GM23248 (cell line): ENCODE measurements at regions not wholly inside any gene's neighbourhood (a gene's known extent, or its start where the extent isn't known, plus 50 kb on each side); places are given as distances from the start of the nearest gene placed in this dataset.

Experiments used
- DNase-seq: peaks from one replicate; pipeline ENCODE4 v3.0.0-alpha.2; 2015
- H2AFZ ChIP-seq: fragments of 200-600 bp; sonication (generic); 2 replicates; pipeline ENCODE4 v1.6.1; 2016; ENCODE audit warnings: antibody characterized with exemption
- H3F3A ChIP-seq: fragments of 200-600 bp; sonication (generic); 2 replicates; pipeline ENCODE4 v1.6.1; 2016; ENCODE audit warnings: mild to moderate bottlenecking, antibody characterized with exemption, mixed run types; ENCODE audit not compliant: insufficient read depth
- H3K27ac ChIP-seq: fragments of 200-600 bp; sonication (generic); 2 replicates; pipeline ENCODE4 v1.5.1; 2016; ENCODE audit warnings: mild to moderate bottlenecking
- H3K27me3 ChIP-seq: fragments of 200-600 bp; sonication (generic); replicated peaks from 2 replicates; pipeline ENCODE4 v1.6.1; 2016; ENCODE audit warnings: mild to moderate bottlenecking; ENCODE audit not compliant: insufficient read depth
- H3K36me3 ChIP-seq: fragments of 200-600 bp; sonication (generic); 2 replicates; pipeline ENCODE4 v1.6.1; 2016; ENCODE audit warnings: low read depth, mild to moderate bottlenecking
- H3K4me1 ChIP-seq: fragments of 200-600 bp; sonication (generic); 2 replicates; pipeline ENCODE4 v1.6.1; 2016; ENCODE audit warnings: mild to moderate bottlenecking; ENCODE audit not compliant: insufficient read depth
- H3K4me2 ChIP-seq: fragments of 200-600 bp; sonication (generic); one replicate; pipeline ENCODE4 v1.6.1; 2016; ENCODE audit warnings: mild to moderate bottlenecking; ENCODE audit not compliant: unreplicated experiment
- H3K4me3 ChIP-seq: fragments of 200-600 bp; sonication (generic); 2 replicates; pipeline ENCODE4 v1.5.1; 2016; ENCODE audit warnings: mild to moderate bottlenecking
- H3K79me2 ChIP-seq: fragments of 200-600 bp; sonication (generic); 2 replicates; pipeline ENCODE4 v1.6.1; 2016; ENCODE audit warnings: mild to moderate bottlenecking; ENCODE audit not compliant: insufficient read depth
- H3K9ac ChIP-seq: fragments of 200-600 bp; sonication (generic); 2 replicates; pipeline ENCODE4 v1.6.1; 2016; ENCODE audit warnings: mild to moderate bottlenecking
- H3K9me2 ChIP-seq: fragments of 200-600 bp; sonication (generic); 2 replicates; pipeline ENCODE4 v1.6.1; 2016; ENCODE audit warnings: mixed run types, mild to moderate bottlenecking, moderate library complexity; ENCODE audit not compliant: insufficient read depth
- H3K9me3 ChIP-seq: fragments of 200-600 bp; sonication (generic); one replicate; pipeline ENCODE4 v1.6.1; 2017; ENCODE audit warnings: low read depth
- H4K20me1 ChIP-seq: fragments of 200-600 bp; sonication (generic); 2 replicates; pipeline ENCODE4 v1.6.0; 2016; ENCODE audit not compliant: insufficient read depth
- EZH2 ChIP-seq: fragments of 200-600 bp; sonication (generic); IDR thresholded peaks from 2 replicates; pipeline ENCODE4 v1.6.1; 2018; ENCODE audit warnings: antibody characterized with exemption, mild to moderate bottlenecking; ENCODE audit not compliant: insufficient read depth, poor library complexity, severe bottlenecking
- EZH2phosphoT487 ChIP-seq: fragments of 200-600 bp; sonication (generic); IDR thresholded peaks from 2 replicates; pipeline ENCODE4 v1.6.1; 2018; ENCODE audit warnings: antibody characterized with exemption, moderate library complexity, mild to moderate bottlenecking, low read depth; ENCODE audit not compliant: insufficient read depth
- WGBS, 2 experiments: methylation state at CpG; one replicate each; pipeline ENCODE4 v1.1.6; 2015 to 2017; ENCODE audit warnings: low lambda C conversion rate in 2 of 2, low coverage in 1 of 2; ENCODE audit errors: missing lambda C conversion rate in 2 of 2; 5-methylcytosine and 5-hydroxymethylcytosine counted together
- in situ Hi-C: fragments of 300-500 bp; cut with MboI; formaldehyde crosslinking; loops from 2 replicates; pipeline ENCODE4 v1.15.0; 2020

DNA sequence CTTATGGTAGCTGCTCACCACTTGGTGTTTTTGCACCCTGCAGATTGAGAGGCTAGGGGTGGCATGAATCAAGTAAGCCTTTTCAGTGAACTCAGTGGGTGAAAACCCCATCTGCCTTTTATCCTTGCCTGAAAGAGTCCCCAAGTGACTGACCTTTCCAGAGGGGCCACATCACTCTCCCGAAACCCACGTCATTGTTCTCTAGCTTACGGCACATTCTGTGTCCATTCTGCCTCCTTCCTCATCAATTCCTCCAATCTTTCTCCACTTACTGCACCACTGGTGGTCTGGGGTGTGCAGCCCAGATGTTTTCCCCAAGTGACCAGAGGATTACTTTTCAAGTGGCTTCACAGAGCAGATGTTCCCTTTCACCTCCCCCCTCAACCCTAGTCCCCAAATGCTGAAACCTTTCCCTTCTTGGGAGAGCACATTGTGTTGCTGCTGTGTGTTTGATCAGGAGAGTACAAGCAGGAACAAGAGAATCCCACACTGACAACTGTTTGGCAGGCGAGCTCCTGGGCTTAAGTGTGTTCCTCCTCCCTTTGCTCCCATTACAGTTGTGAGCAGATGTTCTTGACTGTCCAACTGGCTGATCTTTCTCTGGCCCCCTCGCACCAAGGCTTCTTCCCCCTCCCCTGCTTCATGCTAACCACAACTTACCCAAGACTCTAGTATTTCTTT, 138.0 kb upstream of the IGF1 start:
- Histone ChIP-seq H3F3A (no peaks in the 10 kb centered on the region), H3K79me2 (no peaks in the 10 kb centered on the region), H4K20me1 (no peaks in the 10 kb centered on the region), H3K36me3 (no peaks in the 10 kb centered on the region), H2AFZ (no peak overlapping the region), H3K4me2 (no peak overlapping the region), H3K4me3 (no peak overlapping the region), H3K4me1 (no peaks in the 10 kb centered on the region), H3K27me3 (no peaks in the 10 kb centered on the region), H3K9me3 (no peaks in the 10 kb centered on the region), H3K9me2 (no peaks in the 10 kb centered on the region; the same call in 1 of the 2 replicates), H3K27ac (no peak overlapping the region), H3K9ac (no peak overlapping the region)
- no peak for DNase-seq
- TF ChIP-seq EZH2phosphoT487 = no peak
- WGBS, 2 experiments = 16% methylated on average over 5 of the region's 5 CpGs
- in situ Hi-C loops = no loop called here

DNA sequence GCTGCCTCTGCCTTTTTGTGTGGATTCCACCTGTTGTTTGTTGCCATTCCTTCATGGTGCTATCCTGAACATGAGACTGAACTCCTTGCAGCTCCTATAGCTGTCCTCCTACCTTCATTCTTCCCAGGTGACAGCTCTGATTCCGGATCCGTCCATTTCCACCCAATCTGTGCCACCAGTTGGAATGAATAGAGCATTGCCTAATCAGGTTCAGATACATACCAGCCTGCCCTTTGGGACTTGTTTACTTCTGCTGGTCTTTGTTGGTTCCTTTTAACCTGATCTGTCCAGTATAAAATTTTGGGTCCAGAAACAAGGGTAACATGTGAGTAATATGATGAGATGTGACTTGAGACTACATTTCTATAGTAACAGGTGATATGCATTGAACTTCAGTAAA, 136.3 kb upstream of the IGF1 start:
- Histone ChIP-seq H4K20me1 (no peaks in the 10 kb centered on the region), H3K4me3 (no peak overlapping the region), H3F3A (no peaks in the 10 kb centered on the region), H3K4me1 (no peaks in the 10 kb centered on the region), H3K36me3 (no peaks in the 10 kb centered on the region), H3K27ac (no peak overlapping the region), H2AFZ (no peak overlapping the region), H3K9me3 (no peaks in the 10 kb centered on the region), H3K79me2 (no peaks in the 10 kb centered on the region), H3K27me3 (no peaks in the 10 kb centered on the region), H3K9ac (no peak overlapping the region), H3K9me2 (no peaks in the 10 kb centered on the region; the same call in 1 of the 2 replicates), H3K4me2 (no peak overlapping the region)
- in situ Hi-C loops = no loop called here
- WGBS, 2 experiments = 15 to 22% methylated on average over 2 of the region's 2 CpGs
- TF ChIP-seq EZH2phosphoT487 = no peak
- TF ChIP-seq EZH2 = no peak
- DNase-seq = no peak

- no peaks in the 10 kb centered on the region for H4K20me1 ChIP-seq
- no peak overlapping the region for H3K27ac ChIP-seq
- H3K9me2 ChIP-seq = no peaks in the 10 kb centered on the region; the same call in 1 of the 2 replicates
- H3K36me3 ChIP-seq = no peaks in the 10 kb centered on the region
- in situ Hi-C loops = no loop called here
- H3K27me3 ChIP-seq = no peaks in the 10 kb centered on the region
- no peak overlapping the region for H3K4me2 ChIP-seq
- DNase-seq = no peak
- H3K9me3 ChIP-seq = no peaks in the 10 kb centered on the region
- no peaks in the 10 kb centered on the region for H3F3A ChIP-seq
- H2AFZ ChIP-seq = no peak overlapping the region
- TF ChIP-seq EZH2phosphoT487 (no peak), EZH2 (no peak)
- whole genome bisulfite sequencing, 2 experiments = 87 to 88% methylated on average over 1 of the region's 1 CpG
- no peaks in the 10 kb centered on the region for H3K4me1 ChIP-seq
- H3K9ac ChIP-seq = no peak overlapping the region
- no peak overlapping the region for H3K4me3 ChIP-seq
- no peaks in the 10 kb centered on the region for H3K79me2 ChIP-seq
Measured at GRCh38 chr12:102611995-102612394, 131.6 kb upstream of the IGF1 start.

GRCh38 chr12:102609996-102610395, 129.6 kb upstream of the IGF1 start:
- no peaks in the 10 kb centered on the region for H3K9me3 ChIP-seq
- no peaks in the 10 kb centered on the region for H3F3A ChIP-seq
- in situ Hi-C loops = no loop called here
- no peak overlapping the region for H2AFZ ChIP-seq
- DNase-seq = no peak
- H3K4me1 ChIP-seq = no peaks in the 10 kb centered on the region
- TF ChIP-seq EZH2 (no peak), EZH2phosphoT487 (no peak)
- no peak overlapping the region for H3K27ac ChIP-seq
- no peaks in the 10 kb centered on the region for H3K36me3 ChIP-seq
- H4K20me1 ChIP-seq = no peaks in the 10 kb centered on the region
- H3K4me3 ChIP-seq = no peak overlapping the region
- H3K9me2 ChIP-seq = no peaks in the 10 kb centered on the region
- H3K9ac ChIP-seq = no peak overlapping the region
- H3K4me2 ChIP-seq = no peak overlapping the region
- no peaks in the 10 kb centered on the region for H3K79me2 ChIP-seq
- WGBS, 2 experiments = 46 to 52% methylated on average over 1 of the region's 1 CpG
- no peaks in the 10 kb centered on the region for H3K27me3 ChIP-seq

GRCh38 chr12:102603021-102603420, 122.7 kb upstream of the IGF1 start:
- H3K36me3 ChIP-seq = no peaks in the 10 kb centered on the region
- in situ Hi-C loops = no loop called here
- no peak overlapping the region for H3K27ac ChIP-seq
- TF ChIP-seq EZH2phosphoT487 (no peak), EZH2 (no peak)
- no peaks in the 10 kb centered on the region for H3K4me1 ChIP-seq
- H3K27me3 ChIP-seq = no peaks in the 10 kb centered on the region
- no peaks in the 10 kb centered on the region for H3K9me2 ChIP-seq
- H3K9ac ChIP-seq = no peak overlapping the region
- no peak overlapping the region for H2AFZ ChIP-seq
- no peaks in the 10 kb centered on the region for H3F3A ChIP-seq
- no peaks in the 10 kb centered on the region for H3K9me3 ChIP-seq
- H3K4me2 ChIP-seq = no peak overlapping the region
- no peaks in the 10 kb centered on the region for H3K79me2 ChIP-seq
- no peaks in the 10 kb centered on the region for H4K20me1 ChIP-seq
- no peak for DNase-seq
- no peak overlapping the region for H3K4me3 ChIP-seq
- 6 to 19% methylated on average over 2 of the region's 2 CpGs for WGBS, 2 experiments
